HCT116 (cell line): ENCODE measurements at regions not wholly inside any gene's neighbourhood (a gene's known extent, or its start where the extent isn't known, plus 50 kb on each side); places are given as distances from the start of the nearest gene placed in this dataset.

Experiments
- ATAC-seq: fragments of 200-7000 bp; cut with Tn5 transposase; 2 replicates; pipeline ENCODE4 v1.9.1; 2020; ENCODE audit warnings: mild to moderate bottlenecking, moderate library complexity
- BruUV-seq: library from RNA; stranded (reverse); fragments of 400-500 nt; replicated peaks from 2 replicates; lab custom pipeline; 2021; lab: Mats Ljungman, UMichigan
- CTCF ChIA-PET: fragments of 300-600 bp; sonication (Branson Sonifier 250); formaldehyde crosslinking; loops from one replicate; lab custom pipeline; 2021; ENCODE audit warnings: antibody characterized with exemption; lab: Charles Lee
- POLR2A ChIA-PET: fragments of 300-600, 350-600 bp; sonication (Branson Sonifier 250); formaldehyde crosslinking; loops from one replicate; lab custom pipeline; 2021; ENCODE audit warnings: antibody characterized with exemption; lab: Charles Lee
- RAD21 ChIA-PET, 2 experiments: fragments of 300-600 bp; sonication (Branson Sonifier 250); formaldehyde crosslinking; loops; one replicate each; lab custom pipeline; 2023; ENCODE audit warnings: low total read pairs in 2 of 2; ENCODE audit not compliant: uncharacterized antibody in 2 of 2, unreplicated experiment in 2 of 2, low non-redundant PET in 1 of 2; lab: Charles Lee
- DNase-seq: peaks from one replicate; pipeline ENCODE4 v3.0.0-alpha.2; 2010; ENCODE audit warnings: low read depth, low spot score
- H2AFZ ChIP-seq: fragments of 200-600 bp; shearing (Covaris generic), sonication (generic); 2 replicates; pipeline ENCODE4 v1.6.1; 2017; ENCODE audit warnings: low read depth, mixed run types, mixed read lengths, antibody characterized with exemption, low read length; ENCODE audit not compliant: poor library complexity, severe bottlenecking
- H3K27ac ChIP-seq: 2 replicates; pipeline ENCODE4 v1.5.1; 2012; ENCODE audit warnings: low read depth, low read length
- H3K27me3 ChIP-seq: fragments of 200-600 bp; sonication (generic); 2 replicates; pipeline ENCODE4 v1.6.1; 2016; ENCODE audit warnings: mixed run types, low read length, mixed read lengths; ENCODE audit not compliant: insufficient read depth
- H3K36me3 ChIP-seq, 2 experiments: fragments of 200-500 bp in 1 of 2; fragments of 200-600 bp in 1 of 2; sonication (Bioruptor generic) in 1 of 2; sonication (generic) in 1 of 2; 2 replicates each; pipeline versions ENCODE4 v1.5.1 to v1.6.1; 2014 to 2016; ENCODE audit warnings: low read length in 2 of 2, inconsistent platforms in 1 of 2, mixed read lengths in 1 of 2, mixed run types in 1 of 2; ENCODE audit not compliant: insufficient read depth in 2 of 2, control insufficient read depth in 1 of 2
- H3K4me1 ChIP-seq, 2 experiments: fragments of 200-600 bp in 1 of 2; sonication (generic) in 1 of 2; 2 replicates each; pipeline versions ENCODE4 v1.5.1 to v1.6.1; 2012 to 2017; ENCODE audit warnings: low read length in 2 of 2, inconsistent platforms in 1 of 2, mild to moderate bottlenecking in 1 of 2, mixed read lengths in 1 of 2, mixed run types in 1 of 2, moderate library complexity in 1 of 2; ENCODE audit not compliant: insufficient read depth in 2 of 2, control insufficient read depth in 1 of 2
- H3K4me2 ChIP-seq: fragments of 200-600 bp; sonication (generic); 2 replicates; pipeline ENCODE4 v1.6.1; 2017; ENCODE audit warnings: mixed run types, low read length, mixed read lengths
- H3K4me3 ChIP-seq, 2 experiments: fragments of 200-600 bp in 1 of 2; sonication (generic) in 1 of 2; replicated peaks in 1 of 2; 2 replicates each; pipeline ENCODE4 v1.5.1; 2011 to 2016; ENCODE audit warnings: low read length in 2 of 2, control low read depth in 1 of 2, low read depth in 1 of 2, mild to moderate bottlenecking in 1 of 2, mixed read lengths in 1 of 2, mixed run types in 1 of 2
- H3K79me2 ChIP-seq: fragments of 200-600 bp; sonication (generic); 2 replicates; pipeline ENCODE4 v1.6.1; 2017; ENCODE audit warnings: mild to moderate bottlenecking, mixed run types, low read length, moderate library complexity, mixed read lengths; ENCODE audit not compliant: insufficient read depth
- H3K9ac ChIP-seq: fragments of 200-600 bp; sonication (generic); 2 replicates; pipeline ENCODE4 v1.6.1; 2016; ENCODE audit warnings: low read length, mixed read lengths
- H3K9me2 ChIP-seq: fragments of 200-600 bp; sonication (generic), shearing (Covaris generic); 2 replicates; pipeline ENCODE4 v1.6.1; 2017; ENCODE audit warnings: mixed run types, mild to moderate bottlenecking, moderate library complexity; ENCODE audit not compliant: insufficient read depth
- H3K9me3 ChIP-seq, 2 experiments: fragments of 200-500 bp in 1 of 2; fragments of 200-600 bp in 1 of 2; sonication (Bioruptor generic) in 1 of 2; sonication (generic) in 1 of 2; 2 replicates each; pipeline ENCODE4 v1.6.1; 2014 to 2017; ENCODE audit warnings: low read length in 2 of 2, mixed read lengths in 2 of 2, inconsistent platforms in 1 of 2, low read depth in 1 of 2, mild to moderate bottlenecking in 1 of 2, mixed run types in 1 of 2, moderate library complexity in 1 of 2; ENCODE audit not compliant: control insufficient read depth in 1 of 2, insufficient read depth in 1 of 2
- H4K20me1 ChIP-seq: fragments of 200-600 bp; sonication (generic), shearing (Covaris generic); 2 replicates; pipeline ENCODE4 v1.6.1; 2017; ENCODE audit warnings: mixed run types, mild to moderate bottlenecking, moderate library complexity; ENCODE audit not compliant: insufficient read depth
- ATF3 ChIP-seq: IDR thresholded peaks from 2 replicates; pipeline ENCODE4 v1.6.1; 2012
- CBX3 ChIP-seq: IDR thresholded peaks from 2 replicates; pipeline ENCODE4 v1.6.1; 2012; ENCODE audit warnings: low read depth
- EGR1 ChIP-seq: IDR thresholded peaks from 2 replicates; pipeline ENCODE4 v1.6.1; 2012; ENCODE audit warnings: low read depth
- ELF1 ChIP-seq: IDR thresholded peaks from 2 replicates; pipeline ENCODE4 v1.6.1; 2012; ENCODE audit warnings: low read depth, borderline replicate concordance
- FOSL1 ChIP-seq: IDR thresholded peaks from 2 replicates; pipeline ENCODE4 v1.6.1; 2012; ENCODE audit warnings: low read depth
- JUND ChIP-seq: IDR thresholded peaks from 2 replicates; pipeline ENCODE4 v1.6.1; 2012
- POLR2A ChIP-seq: IDR thresholded peaks from 2 replicates; pipeline ENCODE4 v1.7.0; 2011; ENCODE audit warnings: borderline replicate concordance; ENCODE audit not compliant: insufficient read depth, insufficient read length; ENCODE audit errors: extremely low read depth
- RAD21 ChIP-seq: IDR thresholded peaks from 2 replicates; pipeline ENCODE4 v1.6.1; 2012; ENCODE audit warnings: low read depth, mild to moderate bottlenecking
- SP1 ChIP-seq: IDR thresholded peaks from 2 replicates; pipeline ENCODE4 v1.6.1; 2012; ENCODE audit warnings: low read depth
- SRF ChIP-seq: IDR thresholded peaks from 2 replicates; pipeline ENCODE4 v1.6.1; 2012; ENCODE audit warnings: low read depth
- TCF7L2 ChIP-seq: IDR thresholded peaks from 2 replicates; pipeline ENCODE4 v1.7.0; 2011; ENCODE audit warnings: borderline replicate concordance, inconsistent platforms; ENCODE audit not compliant: insufficient read depth, insufficient read length; ENCODE audit errors: extremely low read depth
- intact Hi-C: fragments of 100-400 bp; cut with micrococcal nuclease; formaldehyde crosslinking; loops from 2 replicates; pipeline ENCODE4 v1.10.0; 2022

GRCh38 chr1:79193211-79194079, 186.9 kb upstream of the ADGRL4 start (continued):
- TF ChIP-seq CBX3: 0 out of 2 replicates have a peak, but pooled peaks have one; percentile 26
- TF ChIP-seq SRF: no peak
- peak; percentile 89 for TF ChIP-seq TCF7L2
- TF ChIP-seq ELF1: no peak

- no peak for ATAC-seq
- intact Hi-C loops: no loop called here
These were observed 183.5 kb upstream of the ADGRL4 start for GRCh38 chr1:79190074-79190473.

GRCh38 chr1:79188337-79188736, 181.8 kb upstream of the ADGRL4 start:
- H2AFZ ChIP-seq: peak overlapping the region; percentile 36
- no peak overlapping the region for H3K27ac ChIP-seq
- ATAC-seq: no peak
- CTCF ChIA-PET: no interaction called here
- BruUV-seq: no TSS peak
- H3K9me3 ChIP-seq: no peaks in the 10 kb centered on the region
- peaks cover 5 to 17% of the 10 kb centered on the region in 2 experiments; a peak in 2 of 4 replicates for H3K4me1 ChIP-seq
- no peaks in the 10 kb centered on the region for H3K79me2 ChIP-seq
- no peak for DNase-seq
- H3K9ac ChIP-seq: no peak overlapping the region
- no peaks in the 10 kb centered on the region for H3K27me3 ChIP-seq
- TF ChIP-seq SP1 (peak; percentile 24; the same call in 1 of the 2 replicates), FOSL1 (peak; percentile 52; the same call in 1 of the 2 replicates), ATF3 (no peak), JUND (peak; percentile 35)
- TF ChIP-seq, all 23 proteins: peak for 3
- Histone ChIP-seq H3K4me3 (no peak overlapping the region), H3K36me3 (no peaks in the 10 kb centered on the region), H3K9me2 (no peaks in the 10 kb centered on the region), H3K4me2 (peak overlapping the region; percentile 40; the same call in 1 of the 2 replicates), H4K20me1 (no peaks in the 10 kb centered on the region)
- intact Hi-C loops: no loop called here
- POLR2A ChIA-PET: no interaction called here
- RAD21 ChIA-PET: no interaction called here

More at GRCh38 chr1:79190074-79190473, 183.5 kb upstream of the ADGRL4 start:
- TF ChIP-seq TCF7L2 (no peak), RAD21 (no peak), EGR1 (no peak), POLR2A (no peak)
- H3K27me3 ChIP-seq: no peaks in the 10 kb centered on the region
- H3K4me3 ChIP-seq: no peak overlapping the region
- DNase-seq: no peak
- BruUV-seq: no TSS peak
- RAD21 ChIA-PET: no interaction called here
- H3K79me2 ChIP-seq: no peaks in the 10 kb centered on the region
- POLR2A ChIA-PET: no interaction called here
- H3K9ac ChIP-seq: no peak overlapping the region
- no peak overlapping the region for H3K4me2 ChIP-seq
- H3K27ac ChIP-seq: no peak overlapping the region
- no peak overlapping the region for H2AFZ ChIP-seq
- H3K4me1 ChIP-seq: peaks cover 8 to 24% of the 10 kb centered on the region in 2 experiments
- no peaks in the 10 kb centered on the region for H3K9me2 ChIP-seq
- no peaks in the 10 kb centered on the region for H4K20me1 ChIP-seq
- no peaks in the 10 kb centered on the region for H3K36me3 ChIP-seq
- no peaks in the 10 kb centered on the region for H3K9me3 ChIP-seq
- CTCF ChIA-PET: no interaction called here
